HTR-8/SVneo (cell line): ENCODE measurements at regions not wholly inside any gene's neighbourhood (a gene's known extent, or its start where the extent isn't known, plus 50 kb on each side); places are given as distances from the start of the nearest gene placed in this dataset.
"Not testable (repeated sequence)": the region's sequence is repeated elsewhere in the genome, so short reads cannot be mapped to it uniquely, and the experiment has no call there.

ENCODE experiments used
- DNase-seq: peaks from one replicate; pipeline ENCODE4 v3.0.0; 2011; ENCODE audit warnings: low spot score, mixed read lengths; ENCODE audit not compliant: insufficient read length
- FAIRE-seq: peaks from 2 replicates; lab custom pipeline; 2011; peaks lifted over from hg19 to GRCh38; lab: Jason Lieb, UNC

- FAIRE-seq = no peak
- peak; percentile 22 for DNase-seq
Observed at GRCh38 chr5:91245871-91246270, 137.2 kb downstream of the ARRDC3 start.

- DNase-seq = no peak
- no peak for FAIRE-seq
Observed at GRCh38 chr5:91245074-91245452, 138.1 kb downstream of the ARRDC3 start.

GRCh38 chr5:91244380-91245073, 138.6 kb downstream of the ARRDC3 start:
- DNase-seq (no peak), FAIRE-seq (no peak)

GRCh38 chr5:91243852-91244251, 139.3 kb downstream of the ARRDC3 start:
- FAIRE-seq = no peak
- no peak for DNase-seq

- DNase-seq = no peak
- FAIRE-seq = no peak
Observed at GRCh38 chr5:91243286-91243685, 139.8 kb downstream of the ARRDC3 start.

- FAIRE-seq, DNase-seq: not testable (repeated sequence)
Observed at GRCh38 chr5:91241460-91241859, 141.7 kb downstream of the ARRDC3 start.

- no peak for DNase-seq
- no peak for FAIRE-seq
Observed at GRCh38 chr5:91240175-91240574, 142.9 kb downstream of the ARRDC3 start.

- FAIRE-seq (no peak), DNase-seq (no peak)
Observed at GRCh38 chr5:91235271-91235694, 147.8 kb downstream of the ARRDC3 start.

GRCh38 chr5:91232523-91232922, 150.6 kb downstream of the ARRDC3 start:
- DNase-seq (no peak), FAIRE-seq (no peak)

GRCh38 chr5:91229031-91229727, 153.9 kb downstream of the ARRDC3 start:
- no peak for DNase-seq
- no peak for FAIRE-seq

GRCh38 chr5:91228188-91228587, 154.9 kb downstream of the ARRDC3 start:
- DNase-seq (no peak), FAIRE-seq (no peak)

- DNase-seq (no peak), FAIRE-seq (no peak)
Observed at GRCh38 chr5:91225848-91226686, 157.1 kb downstream of the ARRDC3 start.

- DNase-seq = no peak
- FAIRE-seq = no peak
Observed at GRCh38 chr5:91224969-91225368, 158.1 kb downstream of the ARRDC3 start.

- DNase-seq (no peak), FAIRE-seq (no peak)
Observed at GRCh38 chr5:91224456-91224855, 158.7 kb downstream of the ARRDC3 start.

- no peak for FAIRE-seq
- DNase-seq = no peak
Observed at GRCh38 chr5:91223886-91224285, 159.2 kb downstream of the ARRDC3 start.

GRCh38 chr5:91222482-91222881, 160.6 kb downstream of the ARRDC3 start:
- DNase-seq (no peak), FAIRE-seq (no peak)

GRCh38 chr5:91221917-91222316, 161.2 kb downstream of the ARRDC3 start:
- no peak for DNase-seq
- FAIRE-seq = no peak

GRCh38 chr5:91219803-91220371, 163.2 kb downstream of the ARRDC3 start:
- DNase-seq (no peak), FAIRE-seq (no peak)

GRCh38 chr5:91219091-91219802, 163.9 kb downstream of the ARRDC3 start:
- FAIRE-seq = no peak
- DNase-seq = no peak

- FAIRE-seq (no peak), DNase-seq (no peak)
Observed at GRCh38 chr5:91217859-91218258, 165.3 kb downstream of the ARRDC3 start.
